ENCODE measurements at regions not wholly inside any gene's neighbourhood (a gene's known extent, or its start where the extent isn't known, plus 50 kb on each side); places are given as distances from the start of the nearest gene placed in this dataset.

DNA sequence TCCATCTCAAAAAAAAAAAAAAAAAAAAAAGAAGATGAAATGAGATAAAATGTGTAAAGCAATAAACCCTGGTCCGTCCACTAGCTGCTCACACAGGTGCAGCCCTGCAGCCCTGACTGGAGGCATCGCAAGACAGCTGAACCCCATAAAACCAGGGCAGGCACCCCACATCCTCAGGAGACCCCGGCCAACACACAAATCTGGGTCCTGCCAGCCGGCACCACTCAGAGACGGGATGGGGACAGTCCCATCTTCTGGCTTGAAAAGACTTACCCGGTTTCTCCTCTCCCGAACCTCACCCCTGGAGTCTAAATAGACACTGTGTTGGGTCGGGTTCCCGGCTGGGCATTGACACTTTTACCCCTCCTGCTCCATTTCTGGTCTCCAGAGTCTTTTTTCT is 52.7 kb upstream of the TNRC6C start:
- TF ChIP-seq POLR2A (IDR thresholded peaks at IDR 0.05) (no peak), EP300 (IDR thresholded peaks at IDR 0.05) (no peak)
- TF ChIP-seq, protein P1, sequence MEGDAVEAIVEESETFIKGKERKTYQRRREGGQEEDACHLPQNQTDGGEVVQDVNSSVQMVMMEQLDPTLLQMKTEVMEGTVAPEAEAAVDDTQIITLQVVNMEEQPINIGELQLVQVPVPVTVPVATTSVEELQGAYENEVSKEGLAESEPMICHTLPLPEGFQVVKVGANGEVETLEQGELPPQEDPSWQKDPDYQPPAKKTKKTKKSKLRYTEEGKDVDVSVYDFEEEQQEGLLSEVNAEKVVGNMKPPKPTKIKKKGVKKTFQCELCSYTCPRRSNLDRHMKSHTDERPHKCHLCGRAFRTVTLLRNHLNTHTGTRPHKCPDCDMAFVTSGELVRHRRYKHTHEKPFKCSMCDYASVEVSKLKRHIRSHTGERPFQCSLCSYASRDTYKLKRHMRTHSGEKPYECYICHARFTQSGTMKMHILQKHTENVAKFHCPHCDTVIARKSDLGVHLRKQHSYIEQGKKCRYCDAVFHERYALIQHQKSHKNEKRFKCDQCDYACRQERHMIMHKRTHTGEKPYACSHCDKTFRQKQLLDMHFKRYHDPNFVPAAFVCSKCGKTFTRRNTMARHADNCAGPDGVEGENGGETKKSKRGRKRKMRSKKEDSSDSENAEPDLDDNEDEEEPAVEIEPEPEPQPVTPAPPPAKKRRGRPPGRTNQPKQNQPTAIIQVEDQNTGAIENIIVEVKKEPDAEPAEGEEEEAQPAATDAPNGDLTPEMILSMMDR (IDR thresholded peaks at IDR 0.05), result no peak
